Ishikawa (cell line): ENCODE measurements at regions not wholly inside any gene's neighbourhood (a gene's known extent, or its start where the extent isn't known, plus 50 kb on each side); places are given as distances from the start of the nearest gene placed in this dataset.

Experiments
- CEBPB ChIP-seq: IDR thresholded peaks from 2 replicates; pipeline ENCODE4 v1.6.1; 2012
- CREB1 ChIP-seq: IDR thresholded peaks from 2 replicates; pipeline ENCODE4 v1.6.1; 2012; ENCODE audit warnings: low read depth
- EGR1 ChIP-seq: IDR thresholded peaks from 2 replicates; pipeline ENCODE4 v1.6.1; 2012
- EP300 ChIP-seq: IDR thresholded peaks from 2 replicates; pipeline ENCODE4 v1.6.1; 2012; ENCODE audit warnings: borderline replicate concordance
- FOXM1 ChIP-seq: IDR thresholded peaks from 2 replicates; pipeline ENCODE4 v1.6.1; 2012; ENCODE audit warnings: low read depth, borderline replicate concordance
- MAX ChIP-seq: IDR thresholded peaks from 2 replicates; pipeline ENCODE4 v1.6.1; 2012
- NFIC ChIP-seq: IDR thresholded peaks from 2 replicates; pipeline ENCODE4 v1.6.1; 2012
- RAD21 ChIP-seq: IDR thresholded peaks from 2 replicates; pipeline ENCODE4 v1.6.1; 2012; ENCODE audit warnings: low read depth
- REST ChIP-seq: IDR thresholded peaks from 2 replicates; pipeline ENCODE4 v1.6.1; 2012; ENCODE audit warnings: low read depth, mild to moderate bottlenecking
- TAF1 ChIP-seq: IDR thresholded peaks from 2 replicates; pipeline ENCODE4 v1.6.1; 2012; ENCODE audit warnings: low read depth, mild to moderate bottlenecking
- TCF12 ChIP-seq: IDR thresholded peaks from 2 replicates; pipeline ENCODE4 v1.6.1; 2012; ENCODE audit warnings: low read depth
- TEAD4 ChIP-seq: IDR thresholded peaks from 2 replicates; pipeline ENCODE4 v1.6.1; 2012
- USF1 ChIP-seq: IDR thresholded peaks from 2 replicates; pipeline ENCODE4 v1.6.1; 2012
- YY1 ChIP-seq: IDR thresholded peaks from 2 replicates; pipeline ENCODE4 v1.6.1; 2012; ENCODE audit warnings: low read depth
- ZBTB7A ChIP-seq: IDR thresholded peaks from 2 replicates; pipeline ENCODE4 v1.6.1; 2012; ENCODE audit warnings: low read depth

- no peak for TF ChIP-seq MAX
Observed at GRCh38 chr14:66239589-66239988, 246.6 kb upstream of the CCDC196 start.

GRCh38 chr14:66240105-66240504, 246.1 kb upstream of the CCDC196 start:
- TF ChIP-seq NFIC = no peak
- TF ChIP-seq TAF1 = no peak
- no peak for TF ChIP-seq FOXM1
- no peak for TF ChIP-seq YY1
- no peak for TF ChIP-seq EP300
- TF ChIP-seq MAX = no peak
- no peak for TF ChIP-seq TCF12
- no peak for TF ChIP-seq REST
- no peak for TF ChIP-seq ZBTB7A
- no peak for TF ChIP-seq USF1
- TF ChIP-seq TEAD4 = no peak
- TF ChIP-seq RAD21 = no peak
- TF ChIP-seq CREB1 = no peak

- TF ChIP-seq MAX (no peak), TAF1 (no peak), RAD21 (no peak), REST (no peak), EGR1 (no peak), TEAD4 (no peak), USF1 (no peak)
Observed at GRCh38 chr14:66242001-66242400, 244.2 kb upstream of the CCDC196 start.

GRCh38 chr14:66244834-66245233, 241.3 kb upstream of the CCDC196 start:
- TF ChIP-seq TEAD4 (no peak), REST (no peak), NFIC (no peak)

- TF ChIP-seq EGR1 = no peak
- TF ChIP-seq YY1 = no peak
- TF ChIP-seq NFIC = no peak
- no peak for TF ChIP-seq REST
- no peak for TF ChIP-seq CREB1
- TF ChIP-seq USF1 = no peak
- no peak for TF ChIP-seq MAX
- TF ChIP-seq TCF12 = no peak
- no peak for TF ChIP-seq TEAD4
- no peak for TF ChIP-seq TAF1
- TF ChIP-seq FOXM1 = no peak
- TF ChIP-seq RAD21 = no peak
- TF ChIP-seq ZBTB7A = no peak
- TF ChIP-seq EP300 = no peak
- no peak for TF ChIP-seq CEBPB
Observed at GRCh38 chr14:66247662-66248193, 238.4 kb upstream of the CCDC196 start.
